Progenitor cell of endocrine pancreas (in vitro differentiated cells): ENCODE measurements at regions not wholly inside any gene's neighbourhood (a gene's known extent, or its start where the extent isn't known, plus 50 kb on each side); places are given as distances from the start of the nearest gene placed in this dataset.

Source experiments
- DNase-seq: peaks from one replicate; pipeline ENCODE4 v3.0.0; 2021; ENCODE audit warnings: low spot score; ENCODE audit not compliant: unreplicated experiment
- H3K27ac Mint-ChIP-seq: 2 replicates; pipeline ENCODE4 v1.8.0; 2021; ENCODE audit warnings: mild to moderate bottlenecking, moderate library complexity, mixed read lengths
- H3K27me3 Mint-ChIP-seq: 2 replicates; pipeline ENCODE4 v1.8.0; 2021; ENCODE audit warnings: mixed read lengths
- H3K36me3 Mint-ChIP-seq: 2 replicates; pipeline ENCODE4 v1.8.0; 2022; ENCODE audit warnings: mixed read lengths; ENCODE audit not compliant: insufficient read depth
- H3K4me1 Mint-ChIP-seq: 2 replicates; pipeline ENCODE4 v1.8.0; 2021; ENCODE audit warnings: low read depth, mixed read lengths
- H3K4me3 Mint-ChIP-seq: 2 replicates; pipeline ENCODE4 v1.8.0; 2021; ENCODE audit warnings: low read depth, mild to moderate bottlenecking, moderate library complexity, mixed read lengths
- H3K9me3 Mint-ChIP-seq: 2 replicates; pipeline ENCODE4 v1.8.0; 2021; ENCODE audit warnings: low read depth, mixed read lengths
- TF ChIP-seq, protein P1 (sequence below): fragments of 200-600 bp; sonication (generic); IDR thresholded peaks from one replicate; pipeline ENCODE4 v1.5.0; 2021; ENCODE audit warnings: antibody characterized with exemption, mild to moderate bottlenecking; ENCODE audit not compliant: unreplicated experiment

DNA sequence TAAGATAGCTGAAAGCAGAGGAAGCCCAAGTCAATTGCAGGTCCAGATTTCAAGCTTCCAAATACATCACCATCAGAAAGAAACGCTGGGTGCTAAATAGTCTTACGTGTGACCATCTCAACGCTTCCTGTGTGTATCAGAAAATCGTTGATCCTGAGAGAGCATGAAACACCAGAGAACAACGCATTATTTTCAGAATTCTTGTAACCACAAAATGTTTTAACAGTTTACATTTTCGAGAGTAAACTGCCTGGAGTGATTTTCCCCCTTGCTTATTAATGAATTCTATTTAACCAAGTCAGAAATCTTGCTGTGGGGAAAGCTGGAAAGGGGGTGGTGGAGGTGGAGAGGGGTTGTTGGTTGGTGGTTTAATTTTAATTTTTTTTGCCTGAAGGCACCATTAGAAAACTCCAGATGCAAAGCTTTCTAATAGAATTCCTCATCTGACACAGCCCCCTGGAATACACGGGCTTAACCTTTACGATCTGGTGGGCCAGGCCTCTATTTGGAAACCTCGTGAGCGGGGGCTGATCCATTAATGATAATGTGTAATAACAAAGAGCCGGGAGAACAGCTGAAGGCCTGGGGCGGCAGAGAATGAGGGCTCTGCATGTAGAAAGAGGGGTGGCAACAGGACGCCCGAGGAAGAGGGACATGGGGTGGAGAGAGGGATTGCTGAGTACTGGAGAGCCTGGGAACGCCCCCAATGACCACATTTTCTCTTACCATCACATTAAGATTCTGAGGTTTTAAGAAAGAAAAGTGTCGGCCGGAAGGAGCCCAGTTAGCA is 124.5 kb upstream of the NFIB start:
- Mint-ChIP-seq H3K4me3 (no peak overlapping the region), H3K9me3 (no peaks in the 10 kb centered on the region), H3K27ac (no peak overlapping the region), H3K36me3 (no peaks in the 10 kb centered on the region), H3K4me1 (peaks cover 2% of the 10 kb centered on the region), H3K27me3 (peaks cover 4% of the 10 kb centered on the region)
- DNase-seq: no peak
- TF ChIP-seq, protein P1, sequence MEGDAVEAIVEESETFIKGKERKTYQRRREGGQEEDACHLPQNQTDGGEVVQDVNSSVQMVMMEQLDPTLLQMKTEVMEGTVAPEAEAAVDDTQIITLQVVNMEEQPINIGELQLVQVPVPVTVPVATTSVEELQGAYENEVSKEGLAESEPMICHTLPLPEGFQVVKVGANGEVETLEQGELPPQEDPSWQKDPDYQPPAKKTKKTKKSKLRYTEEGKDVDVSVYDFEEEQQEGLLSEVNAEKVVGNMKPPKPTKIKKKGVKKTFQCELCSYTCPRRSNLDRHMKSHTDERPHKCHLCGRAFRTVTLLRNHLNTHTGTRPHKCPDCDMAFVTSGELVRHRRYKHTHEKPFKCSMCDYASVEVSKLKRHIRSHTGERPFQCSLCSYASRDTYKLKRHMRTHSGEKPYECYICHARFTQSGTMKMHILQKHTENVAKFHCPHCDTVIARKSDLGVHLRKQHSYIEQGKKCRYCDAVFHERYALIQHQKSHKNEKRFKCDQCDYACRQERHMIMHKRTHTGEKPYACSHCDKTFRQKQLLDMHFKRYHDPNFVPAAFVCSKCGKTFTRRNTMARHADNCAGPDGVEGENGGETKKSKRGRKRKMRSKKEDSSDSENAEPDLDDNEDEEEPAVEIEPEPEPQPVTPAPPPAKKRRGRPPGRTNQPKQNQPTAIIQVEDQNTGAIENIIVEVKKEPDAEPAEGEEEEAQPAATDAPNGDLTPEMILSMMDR: no peak

DNA sequence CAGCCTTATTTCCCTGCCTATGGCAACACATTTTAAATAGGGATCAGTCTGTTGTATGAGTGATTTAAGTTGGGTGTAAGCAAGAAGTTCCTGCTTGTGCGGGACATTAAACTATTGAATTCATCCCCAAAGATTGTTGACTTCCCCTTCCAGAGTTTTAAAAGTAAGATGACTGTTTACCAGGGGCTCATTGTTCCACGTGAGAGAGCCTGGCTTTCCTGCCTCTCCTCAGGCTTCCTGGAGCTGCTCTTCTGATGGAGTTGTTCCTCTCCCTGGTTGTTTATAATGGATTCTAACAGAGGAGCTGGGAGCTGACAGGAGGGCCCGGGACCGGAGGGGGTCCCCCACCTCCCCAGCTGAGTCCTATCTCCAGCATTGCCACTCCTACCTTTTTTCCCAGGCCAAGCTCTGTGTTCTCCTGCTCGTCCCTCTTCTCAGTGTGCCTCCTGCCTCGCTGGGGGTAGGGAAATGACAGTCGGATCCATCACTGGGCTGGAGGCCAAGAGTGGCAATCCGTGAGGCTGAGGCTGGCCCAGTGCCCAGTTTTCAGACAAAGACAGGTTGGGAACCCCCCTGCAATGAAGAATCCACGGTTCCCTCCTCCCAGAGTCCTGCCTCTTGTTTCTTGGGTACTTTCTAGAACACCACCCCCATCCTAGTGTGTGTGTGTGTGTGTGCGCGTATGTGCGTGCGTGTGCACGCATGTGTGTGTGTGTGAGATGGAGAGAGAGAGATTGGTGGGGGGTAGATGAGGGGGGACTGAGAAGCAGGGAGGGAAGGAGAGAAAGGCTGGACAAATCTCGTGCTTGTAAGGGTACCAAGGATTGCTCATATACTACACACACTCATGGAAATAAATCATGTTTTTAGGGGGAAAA is 123.7 kb upstream of the NFIB start:
- no peak overlapping the region for H3K4me3 Mint-ChIP-seq
- no peaks in the 10 kb centered on the region for H3K36me3 Mint-ChIP-seq
- no peaks in the 10 kb centered on the region for H3K9me3 Mint-ChIP-seq
- H3K27me3 Mint-ChIP-seq: peaks cover 4% of the 10 kb centered on the region
- no peak for DNase-seq
- TF ChIP-seq, protein P1: no peak
- H3K4me1 Mint-ChIP-seq: peaks cover 2% of the 10 kb centered on the region
- H3K27ac Mint-ChIP-seq: no peak overlapping the region

DNA sequence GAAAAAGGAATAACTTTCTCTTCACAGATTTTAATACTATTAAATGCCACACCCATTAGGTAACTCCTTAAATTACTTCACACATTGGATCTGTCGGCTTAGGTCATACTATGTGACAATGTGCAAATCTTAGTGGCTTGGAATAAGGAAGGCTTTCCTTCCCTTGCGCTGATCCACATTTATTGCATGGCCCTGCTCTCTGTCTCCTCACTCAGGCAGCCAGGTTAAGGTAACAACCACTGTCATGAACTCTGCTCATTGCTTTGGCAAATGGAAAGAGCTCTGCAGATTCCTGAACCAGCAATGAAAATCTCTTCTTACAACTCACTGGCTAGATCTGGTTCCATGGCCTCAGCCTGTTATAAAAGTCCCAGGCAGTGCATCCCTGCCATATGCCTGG is 121.9 kb upstream of the NFIB start:
- peaks cover 4% of the 10 kb centered on the region for H3K27me3 Mint-ChIP-seq
- H3K27ac Mint-ChIP-seq: no peak overlapping the region
- no peak for DNase-seq
- H3K4me3 Mint-ChIP-seq: no peak overlapping the region
- H3K4me1 Mint-ChIP-seq: peaks cover 2% of the 10 kb centered on the region
- no peaks in the 10 kb centered on the region for H3K36me3 Mint-ChIP-seq
- no peaks in the 10 kb centered on the region for H3K9me3 Mint-ChIP-seq
- TF ChIP-seq, protein P1: no peak

DNA sequence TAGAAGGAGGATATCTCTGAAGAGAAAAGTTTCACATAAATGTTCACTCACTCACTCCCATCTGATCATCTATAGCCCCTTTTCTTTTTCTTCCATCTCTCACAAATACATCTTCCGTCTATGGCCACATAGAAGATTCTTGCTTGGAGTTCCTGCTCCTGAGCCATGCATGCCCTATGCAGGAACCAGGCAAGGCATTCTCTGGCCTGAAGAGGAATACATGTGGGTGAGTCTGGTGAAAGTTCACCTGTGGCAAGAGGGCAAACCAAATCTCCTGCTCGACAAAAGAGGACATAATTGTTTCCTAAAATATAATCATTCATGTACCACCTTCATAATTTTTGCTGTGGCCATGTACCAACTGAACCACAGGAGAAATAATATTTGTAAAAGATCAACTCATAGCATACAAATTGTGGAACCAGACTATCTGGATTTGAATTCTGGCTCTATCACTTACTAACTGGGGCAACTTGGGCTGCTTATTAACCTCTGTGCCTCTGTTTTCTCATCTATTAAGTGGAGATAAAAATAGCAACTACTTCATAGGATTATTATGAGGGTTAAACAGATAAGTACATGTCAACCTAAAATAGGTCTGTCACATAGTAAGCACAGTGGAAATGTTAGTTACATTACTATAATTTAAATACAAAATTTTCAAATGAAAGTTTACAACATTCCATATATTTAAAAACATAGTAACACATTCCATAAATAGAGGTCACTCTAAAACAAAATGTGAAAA is 121.2 kb upstream of the NFIB start:
- peaks cover 4% of the 10 kb centered on the region for H3K27me3 Mint-ChIP-seq
- TF ChIP-seq, protein P1: no peak
- DNase-seq: no peak
- H3K4me3 Mint-ChIP-seq: no peak overlapping the region
- H3K36me3 Mint-ChIP-seq: no peaks in the 10 kb centered on the region
- H3K27ac Mint-ChIP-seq: no peak overlapping the region
- peaks cover 2% of the 10 kb centered on the region for H3K4me1 Mint-ChIP-seq
- no peaks in the 10 kb centered on the region for H3K9me3 Mint-ChIP-seq

DNA sequence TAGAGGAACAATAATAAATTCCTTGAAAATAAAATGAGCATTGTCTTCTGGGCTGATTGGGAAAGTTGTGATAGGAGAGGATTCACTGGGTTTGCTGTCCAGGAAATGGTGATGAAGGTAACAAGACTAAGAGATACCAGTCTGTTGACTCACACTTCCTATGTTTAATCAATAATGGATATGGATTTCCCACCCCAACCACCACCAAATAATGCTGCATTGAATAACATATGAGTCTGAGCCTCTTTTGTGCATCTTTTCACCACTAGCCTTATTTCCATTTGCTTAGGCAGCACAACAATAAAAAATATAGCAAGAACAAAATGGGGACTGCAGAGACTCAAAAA is 120.2 kb upstream of the NFIB start:
- Mint-ChIP-seq H3K4me1 (peaks cover 2% of the 10 kb centered on the region), H3K27ac (no peak overlapping the region), H3K9me3 (no peaks in the 10 kb centered on the region), H3K4me3 (no peak overlapping the region), H3K27me3 (peaks cover 4% of the 10 kb centered on the region), H3K36me3 (no peaks in the 10 kb centered on the region)
- DNase-seq: no peak
- TF ChIP-seq, protein P1: no peak
